ENCODE measurements at regions not wholly inside any gene's neighbourhood (a gene's known extent, or its start where the extent isn't known, plus 50 kb on each side); places are given as distances from the start of the nearest gene placed in this dataset.

- no peak for DNase-seq
Observed at GRCh38 chr3:69435274-69436265, 49.7 kb upstream of the FRMD4B start.
